ENCODE measurements at regions not wholly inside any gene's neighbourhood (a gene's known extent, or its start where the extent isn't known, plus 50 kb on each side); places are given as distances from the start of the nearest gene placed in this dataset.

- TF ChIP-seq, protein P1, sequence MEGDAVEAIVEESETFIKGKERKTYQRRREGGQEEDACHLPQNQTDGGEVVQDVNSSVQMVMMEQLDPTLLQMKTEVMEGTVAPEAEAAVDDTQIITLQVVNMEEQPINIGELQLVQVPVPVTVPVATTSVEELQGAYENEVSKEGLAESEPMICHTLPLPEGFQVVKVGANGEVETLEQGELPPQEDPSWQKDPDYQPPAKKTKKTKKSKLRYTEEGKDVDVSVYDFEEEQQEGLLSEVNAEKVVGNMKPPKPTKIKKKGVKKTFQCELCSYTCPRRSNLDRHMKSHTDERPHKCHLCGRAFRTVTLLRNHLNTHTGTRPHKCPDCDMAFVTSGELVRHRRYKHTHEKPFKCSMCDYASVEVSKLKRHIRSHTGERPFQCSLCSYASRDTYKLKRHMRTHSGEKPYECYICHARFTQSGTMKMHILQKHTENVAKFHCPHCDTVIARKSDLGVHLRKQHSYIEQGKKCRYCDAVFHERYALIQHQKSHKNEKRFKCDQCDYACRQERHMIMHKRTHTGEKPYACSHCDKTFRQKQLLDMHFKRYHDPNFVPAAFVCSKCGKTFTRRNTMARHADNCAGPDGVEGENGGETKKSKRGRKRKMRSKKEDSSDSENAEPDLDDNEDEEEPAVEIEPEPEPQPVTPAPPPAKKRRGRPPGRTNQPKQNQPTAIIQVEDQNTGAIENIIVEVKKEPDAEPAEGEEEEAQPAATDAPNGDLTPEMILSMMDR (IDR thresholded peaks at IDR 0.05; ENCODE audit: low read depth, low read length), result no peak
- TF ChIP-seq EZH2phosphoT487 (IDR thresholded peaks at IDR 0.05; ENCODE audit: low read depth), result no peak
Observed at GRCh38 chr16:26261621-26262020, 569.9 kb downstream of the HS3ST4 start.

All from OCI-LY3 (cell line).